ENCODE measurements at regions not wholly inside any gene's neighbourhood (a gene's known extent, or its start where the extent isn't known, plus 50 kb on each side); places are given as distances from the start of the nearest gene placed in this dataset.

- Histone ChIP-seq H2AK5ac (ENCODE audit: low read depth, low read length) (no peak overlapping the region), H2BK20ac (ENCODE audit: low read length) (no peak overlapping the region), H3K23ac (ENCODE audit: insufficient read length) (no peak overlapping the region), H2BK5ac (ENCODE audit: low read depth, low read length) (no peak overlapping the region), H3K4me2 (ENCODE audit: insufficient read depth in 1 of 2, low read depth in 2 of 2, low read length in 2 of 2) (no peak overlapping the region), H3K36me3 (ENCODE audit: control insufficient read depth in 2 of 4, insufficient read depth in 4 of 4, low read length in 3 of 4) (no peaks in the 10 kb centered on the region), H4K20me1 (replicated peaks in 1 of 2; ENCODE audit: control insufficient read depth in 1 of 2, insufficient read depth in 2 of 2, low read length in 2 of 2) (no peaks in the 10 kb centered on the region), H3K9ac (replicated peaks in 1 of 4; ENCODE audit: extremely low read depth in 1 of 4, low read depth in 3 of 4, low read length in 3 of 4) (no peak overlapping the region), H3K4me1 (replicated peaks in 1 of 4; ENCODE audit: control insufficient read depth in 3 of 4, insufficient read depth in 4 of 4, low read length in 3 of 4) (no peaks in the 10 kb centered on the region), H2BK120ac (replicated peaks; ENCODE audit: low read depth, low read length) (no peak overlapping the region), H3K23me2 (ENCODE audit: low read depth, low read length) (no peaks in the 10 kb centered on the region), H2BK12ac (ENCODE audit: low read depth, low read length) (no peak overlapping the region), H3K18ac (ENCODE audit: extremely low read depth, low read length) (no peak overlapping the region), H4K8ac (ENCODE audit: extremely low read depth, insufficient read depth, low read length) (no peak overlapping the region), H3K27me3 (replicated peaks in 1 of 4; ENCODE audit: control insufficient read depth in 3 of 4, extremely low read depth in 1 of 4, insufficient read depth in 3 of 4, low read length in 3 of 4) (no peaks in the 10 kb centered on the region), H3K79me1 (ENCODE audit: low read depth, low read length) (no peaks in the 10 kb centered on the region), H3K4ac (replicated peaks; ENCODE audit: insufficient read length, low read depth, low read length) (no peak overlapping the region), H3K4me3 (ENCODE audit: extremely low read depth in 1 of 4, insufficient read depth in 2 of 4, low read depth in 3 of 4, low read length in 4 of 4) (no peak overlapping the region), H3K14ac (ENCODE audit: insufficient read length) (no peak overlapping the region), H2BK15ac (ENCODE audit: low read length) (no peak overlapping the region), H4K91ac (replicated peaks; ENCODE audit: insufficient read length, low read length) (no peak overlapping the region), H3K79me2 (ENCODE audit: control insufficient read depth in 1 of 2, insufficient read depth in 2 of 2, low read length in 2 of 2) (no peaks in the 10 kb centered on the region), H3K56ac (replicated peaks; ENCODE audit: insufficient read length, low read depth, low read length) (no peak overlapping the region), H4K5ac (ENCODE audit: insufficient read length, low read depth, low read length) (no peak overlapping the region), H3K9me3 (ENCODE audit: insufficient read depth in 2 of 2, low read depth in 1 of 2, low read length in 1 of 2) (peaks cover 0 to 3% of the 10 kb centered on the region in 2 experiments; a peak in 1 of 4 replicates), H3K27ac (ENCODE audit: low read depth, low read length) (no peak overlapping the region), H2AFZ (ENCODE audit: low read length) (no peak overlapping the region)
- ChIA-PET POLR2A (ENCODE audit: partially characterized antibody) (no interaction called here), CTCF (ENCODE audit: partially characterized antibody) (no interaction called here)
- no peak for DNase-seq (ENCODE audit: low read depth in 1 of 2, low spot score in 2 of 2)
- no peak for FAIRE-seq
- TF ChIP-seq RNF2 (IDR thresholded peaks at IDR 0.05; ENCODE audit: borderline replicate concordance, low read depth, low read length, missing control alignments, poor library complexity, severe bottlenecking) (no peak), TEAD4 (IDR thresholded peaks at IDR 0.05; ENCODE audit: low read depth, low read length) (no peak), ZNF274 (IDR thresholded peaks at IDR 0.05; ENCODE audit: borderline replicate concordance, extremely low read depth, low read length) (no peak), CTBP2 (IDR thresholded peaks at IDR 0.05; ENCODE audit: borderline replicate concordance, insufficient read depth, insufficient read length, low read length) (no peak), HDAC6 (IDR thresholded peaks at IDR 0.05; ENCODE audit: low read depth, low read length) (no peak), YY1 (IDR thresholded peaks at IDR 0.05; ENCODE audit: low read depth, low read length) (no peak), CEBPB (IDR thresholded peaks at IDR 0.05; ENCODE audit: low read depth, low read length) (no peak), RBBP5 (IDR thresholded peaks at IDR 0.05; ENCODE audit: borderline replicate concordance, low read depth, low read length) (no peak), EP300 (IDR thresholded peaks at IDR 0.05; ENCODE audit: borderline replicate concordance in 1 of 2, low read depth in 2 of 2, low read length in 2 of 2) (no peak), SP4 (IDR thresholded peaks at IDR 0.05; ENCODE audit: low read length) (no peak)
- TF ChIP-seq, protein P1, sequence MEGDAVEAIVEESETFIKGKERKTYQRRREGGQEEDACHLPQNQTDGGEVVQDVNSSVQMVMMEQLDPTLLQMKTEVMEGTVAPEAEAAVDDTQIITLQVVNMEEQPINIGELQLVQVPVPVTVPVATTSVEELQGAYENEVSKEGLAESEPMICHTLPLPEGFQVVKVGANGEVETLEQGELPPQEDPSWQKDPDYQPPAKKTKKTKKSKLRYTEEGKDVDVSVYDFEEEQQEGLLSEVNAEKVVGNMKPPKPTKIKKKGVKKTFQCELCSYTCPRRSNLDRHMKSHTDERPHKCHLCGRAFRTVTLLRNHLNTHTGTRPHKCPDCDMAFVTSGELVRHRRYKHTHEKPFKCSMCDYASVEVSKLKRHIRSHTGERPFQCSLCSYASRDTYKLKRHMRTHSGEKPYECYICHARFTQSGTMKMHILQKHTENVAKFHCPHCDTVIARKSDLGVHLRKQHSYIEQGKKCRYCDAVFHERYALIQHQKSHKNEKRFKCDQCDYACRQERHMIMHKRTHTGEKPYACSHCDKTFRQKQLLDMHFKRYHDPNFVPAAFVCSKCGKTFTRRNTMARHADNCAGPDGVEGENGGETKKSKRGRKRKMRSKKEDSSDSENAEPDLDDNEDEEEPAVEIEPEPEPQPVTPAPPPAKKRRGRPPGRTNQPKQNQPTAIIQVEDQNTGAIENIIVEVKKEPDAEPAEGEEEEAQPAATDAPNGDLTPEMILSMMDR (IDR thresholded peaks at IDR 0.05; ENCODE audit: control extremely low read depth in 1 of 3, insufficient read depth in 1 of 3, low read depth in 1 of 3, low read length in 3 of 3): no peak
These were observed 426.2 kb downstream of the HTR1A start for GRCh38 chr5:63535840-63536602.

Measured in H1 (cell line).